GM18519 (cell line): ENCODE measurements at regions not wholly inside any gene's neighbourhood (a gene's known extent, or its start where the extent isn't known, plus 50 kb on each side); places are given as distances from the start of the nearest gene placed in this dataset.

Experiments used
- ATAC-seq: cut with Tn5 transposase; IDR thresholded peaks from one replicate; pipeline ENCODE4 v1.9.1; 2021; ENCODE audit warnings: mild to moderate bottlenecking, moderate library complexity; ENCODE audit not compliant: unreplicated experiment, low FRiP score

- no peak for ATAC-seq
Observed at GRCh38 chr21:25385341-25385740, 221.9 kb downstream of the MRPL39 start.

DNA sequence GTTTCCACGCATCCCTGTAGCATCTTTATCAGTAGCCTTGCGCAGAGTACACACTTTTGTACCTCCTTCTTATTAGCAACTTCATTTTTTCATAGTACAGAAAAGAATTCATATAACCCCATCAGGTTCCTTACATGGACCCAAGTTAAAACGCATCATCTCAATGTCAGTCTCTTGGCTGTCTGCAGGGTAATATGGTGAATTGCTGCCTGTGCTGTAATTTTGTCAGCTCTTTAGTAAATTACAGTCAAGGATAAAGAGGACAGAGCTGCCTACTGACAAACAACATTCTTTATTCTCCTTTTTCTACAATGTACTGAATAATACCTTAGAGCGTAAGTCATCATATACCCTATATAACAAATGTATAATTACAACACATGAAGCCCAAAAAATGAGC, 222.5 kb downstream of the MRPL39 start:
- ATAC-seq: no peak

GRCh38 chr21:25383545-25383944, 223.7 kb downstream of the MRPL39 start:
- no peak for ATAC-seq

GRCh38 chr21:25381936-25382452, 225.3 kb downstream of the MRPL39 start:
- ATAC-seq: no peak

GRCh38 chr21:25375675-25376074, 231.6 kb downstream of the MRPL39 start:
- no peak for ATAC-seq

DNA sequence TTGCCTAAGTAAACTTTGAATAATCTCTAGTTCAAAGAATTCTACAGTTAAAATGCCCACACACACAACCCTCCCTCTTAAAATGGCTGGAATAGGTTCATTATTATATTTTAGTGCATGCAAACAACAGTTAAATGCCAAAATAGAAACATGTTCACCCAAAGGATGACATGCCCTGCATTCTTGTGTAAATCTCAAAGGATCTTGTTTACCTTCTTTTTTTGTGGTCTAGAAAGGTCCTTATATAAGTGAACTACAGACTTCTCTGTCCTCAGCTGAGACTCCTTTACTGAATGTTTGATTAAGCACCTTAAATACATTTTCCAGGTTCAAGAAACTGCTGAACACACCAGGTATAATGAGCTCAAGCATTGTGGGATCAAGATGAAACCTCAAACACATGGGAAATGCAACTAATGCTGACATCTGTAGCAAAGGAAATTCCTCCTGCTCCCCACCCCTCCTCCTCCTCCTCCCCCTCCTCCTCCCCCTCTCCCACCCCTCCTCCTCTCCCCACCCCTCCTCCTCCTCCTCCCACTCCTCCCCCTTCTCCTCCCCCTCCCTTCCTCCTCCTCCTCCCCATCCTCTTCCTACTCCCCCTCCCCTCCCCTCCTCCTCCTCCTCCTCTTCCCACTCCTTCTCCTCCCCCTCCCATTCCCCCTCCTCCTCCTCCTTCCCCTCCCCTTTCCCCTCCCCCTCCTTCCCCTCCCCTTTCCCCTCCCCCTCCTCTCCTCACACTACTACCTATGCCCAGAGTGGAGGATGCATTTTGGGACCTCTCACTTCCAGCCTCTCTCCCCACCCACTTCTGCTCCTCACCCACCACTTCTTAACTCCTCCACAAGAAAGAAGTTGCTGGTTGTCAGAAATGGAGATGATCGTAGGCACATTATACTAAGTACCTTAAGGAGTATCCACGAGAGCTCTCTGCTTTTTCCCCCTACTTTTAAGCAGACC, 233.9 kb downstream of the MRPL39 start:
- no peak for ATAC-seq

GRCh38 chr21:25371841-25372425, 235.3 kb downstream of the MRPL39 start:
- ATAC-seq: no peak

DNA sequence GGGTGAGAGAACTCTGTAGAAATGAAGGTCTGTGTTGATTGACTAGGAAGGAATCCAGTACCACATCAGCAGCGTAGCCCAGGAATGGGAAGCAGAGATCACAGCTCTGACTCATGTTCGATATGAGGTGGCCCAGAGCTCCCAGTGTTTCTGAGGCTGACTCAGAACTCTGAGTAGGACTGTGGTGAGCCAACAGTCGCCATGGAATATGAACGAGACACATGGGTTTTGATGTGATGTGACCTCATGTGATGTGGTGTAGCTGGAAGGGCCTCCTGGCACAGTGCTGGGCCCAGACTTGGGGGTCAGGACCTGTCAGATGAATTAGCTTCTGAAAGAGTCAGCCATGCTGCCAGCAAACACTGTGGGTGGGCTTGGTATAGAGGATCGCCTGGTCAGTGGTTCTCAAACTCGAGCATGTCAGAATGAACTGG, 237.0 kb downstream of the MRPL39 start:
- ATAC-seq: no peak

DNA sequence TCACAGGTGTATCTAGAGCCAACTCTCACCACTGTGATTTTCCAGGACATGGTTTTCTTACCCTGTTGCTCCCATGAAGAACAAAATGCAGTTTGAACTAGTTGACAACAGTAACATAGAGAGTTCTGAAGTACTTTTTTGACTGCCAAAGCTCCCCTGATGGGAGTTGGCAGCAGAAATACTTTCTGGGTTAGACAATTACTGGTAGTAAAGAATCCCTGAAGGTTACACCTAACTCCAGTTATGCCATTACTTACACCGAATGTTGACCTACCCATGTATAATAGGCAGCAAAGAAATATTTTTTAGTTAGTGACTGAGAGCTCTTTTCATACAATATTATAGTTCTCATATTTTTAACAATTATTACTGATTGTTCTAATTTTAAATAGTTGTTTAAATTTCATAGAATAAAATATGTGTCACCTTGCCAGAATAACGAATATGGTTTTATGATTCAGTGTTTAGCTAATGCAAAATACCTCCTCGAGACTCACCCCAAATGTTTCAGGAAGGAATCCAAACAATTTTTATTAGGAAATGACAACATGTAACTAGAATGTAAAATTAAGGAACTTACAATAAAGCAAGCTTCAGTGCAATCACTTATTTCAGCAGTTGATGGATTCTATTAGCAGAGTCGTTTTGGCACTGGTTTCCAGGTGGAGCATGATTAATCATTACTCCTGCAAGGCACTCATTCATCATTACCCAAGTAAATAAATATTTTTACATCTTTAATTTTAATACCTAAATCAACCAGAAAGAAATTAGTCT, 237.6 kb downstream of the MRPL39 start:
- ATAC-seq: no peak

- no peak for ATAC-seq
Observed at GRCh38 chr21:25368531-25368930, 238.8 kb downstream of the MRPL39 start.

DNA sequence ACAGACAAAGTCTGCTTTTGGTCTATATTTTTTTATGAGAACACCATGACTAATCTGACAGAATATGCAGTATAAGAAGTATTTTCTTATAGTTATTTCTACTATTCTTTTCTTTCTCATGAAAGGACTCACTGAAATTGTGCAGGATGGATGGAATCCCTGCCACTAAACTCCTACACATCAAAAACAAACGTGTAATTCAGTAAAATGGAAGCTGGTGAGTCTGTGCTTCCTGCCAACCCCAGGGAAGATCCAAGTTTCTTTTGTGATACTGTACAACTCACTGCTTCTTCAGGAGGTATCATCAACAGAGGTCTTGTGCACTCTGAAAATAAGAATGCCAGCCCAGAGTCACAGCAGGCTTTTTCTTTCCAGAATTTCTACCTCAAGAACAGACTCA, 241.2 kb downstream of the MRPL39 start:
- ATAC-seq: no peak

DNA sequence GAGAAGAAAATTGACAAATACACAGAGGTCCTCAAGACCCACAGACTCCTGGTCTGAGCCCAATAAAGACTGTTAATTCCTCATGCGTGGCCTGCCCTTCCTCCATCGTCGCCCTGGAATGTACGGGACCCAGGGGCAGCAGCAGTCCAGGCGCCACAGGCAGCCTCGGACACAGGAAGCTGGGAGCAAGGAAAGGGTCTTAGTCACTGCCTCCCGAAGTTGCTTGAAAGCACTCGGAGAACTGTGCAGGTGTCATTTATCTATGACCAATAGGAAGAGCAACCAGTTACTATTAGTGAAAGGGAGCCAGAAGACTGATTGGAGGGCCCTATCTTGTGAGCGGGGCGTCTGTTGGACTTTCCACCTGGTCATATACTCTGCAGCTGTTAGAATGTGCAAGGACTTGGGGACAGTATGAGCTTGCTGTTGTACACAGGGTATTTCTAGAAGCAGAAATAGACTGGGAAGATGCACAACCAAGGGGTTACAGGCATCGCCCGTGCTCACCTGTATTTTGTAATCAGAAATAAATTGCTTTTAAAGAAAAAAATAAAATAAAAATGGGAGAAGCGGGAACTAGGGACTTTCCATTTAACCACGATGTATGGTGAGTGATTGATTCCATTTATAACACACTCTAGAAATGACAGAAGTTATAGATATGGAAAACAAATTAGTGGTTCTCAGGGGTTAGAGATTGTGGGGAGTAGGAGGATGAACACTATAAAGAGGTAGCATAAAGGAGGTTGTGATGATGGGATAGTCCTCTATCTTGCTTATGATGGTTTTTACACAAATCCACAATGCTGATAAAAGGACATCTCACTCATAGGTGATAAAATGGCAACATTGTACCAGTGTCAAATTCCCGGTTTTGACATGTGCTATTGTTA, 244.7 kb downstream of the MRPL39 start:
- ATAC-seq: no peak

DNA sequence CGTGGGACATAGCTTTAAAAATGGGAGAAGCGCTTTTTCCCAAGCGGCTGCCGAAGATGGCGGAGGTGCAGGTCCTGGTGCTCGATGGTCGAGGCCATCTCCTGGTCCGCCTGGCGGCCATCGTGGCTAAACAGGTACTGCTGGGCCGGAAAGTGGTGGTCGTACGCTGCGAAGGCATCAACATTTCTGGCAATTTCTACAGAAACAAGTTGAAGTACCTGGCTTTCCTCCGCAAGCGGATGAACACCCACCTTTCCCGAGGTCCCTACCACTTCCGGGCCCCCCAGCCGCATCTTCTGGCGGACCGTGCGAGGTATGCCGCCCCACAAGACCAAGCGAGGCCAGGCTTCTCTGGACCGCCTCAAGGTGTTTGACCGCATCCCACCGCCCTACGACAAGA, 245.5 kb downstream of the MRPL39 start:
- no peak for ATAC-seq

DNA sequence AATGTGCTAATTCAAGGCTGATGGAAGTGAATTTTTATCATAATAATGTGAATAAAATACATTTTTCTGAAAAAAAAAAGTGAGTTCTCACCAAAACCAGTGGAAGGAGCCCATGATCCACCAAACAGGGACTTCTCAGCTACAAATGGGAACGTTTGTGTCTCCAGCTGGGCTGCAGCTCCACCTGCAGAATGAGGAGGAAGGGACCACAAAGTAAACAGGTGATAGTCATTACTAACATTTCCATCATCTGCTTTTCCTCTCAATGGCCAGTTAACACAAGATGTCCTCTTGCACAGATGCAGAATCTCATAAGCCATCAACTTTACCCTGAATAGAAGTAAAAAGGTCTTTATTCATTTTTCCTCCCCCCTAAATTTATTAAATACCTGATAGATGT, 246.2 kb downstream of the MRPL39 start:
- no peak for ATAC-seq

DNA sequence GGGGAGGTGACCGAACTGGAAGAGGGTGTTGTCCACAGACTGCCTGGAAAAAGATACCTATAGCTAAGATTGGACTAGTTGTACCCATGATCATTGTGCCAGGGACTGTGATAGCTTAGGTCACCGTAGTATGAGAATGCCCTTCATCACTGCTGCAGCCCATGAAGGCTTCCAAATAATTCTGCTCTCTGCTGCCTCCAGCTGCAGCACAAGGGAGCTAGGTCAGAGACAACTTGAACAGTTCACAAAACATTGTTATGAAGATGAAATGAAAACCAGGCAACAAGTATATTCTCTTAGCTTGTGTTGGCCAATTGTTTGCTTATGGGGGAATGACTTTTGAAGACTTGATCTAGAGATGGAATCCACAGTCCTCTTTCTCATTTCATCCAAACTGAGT, 246.7 kb downstream of the MRPL39 start:
- no peak for ATAC-seq

DNA sequence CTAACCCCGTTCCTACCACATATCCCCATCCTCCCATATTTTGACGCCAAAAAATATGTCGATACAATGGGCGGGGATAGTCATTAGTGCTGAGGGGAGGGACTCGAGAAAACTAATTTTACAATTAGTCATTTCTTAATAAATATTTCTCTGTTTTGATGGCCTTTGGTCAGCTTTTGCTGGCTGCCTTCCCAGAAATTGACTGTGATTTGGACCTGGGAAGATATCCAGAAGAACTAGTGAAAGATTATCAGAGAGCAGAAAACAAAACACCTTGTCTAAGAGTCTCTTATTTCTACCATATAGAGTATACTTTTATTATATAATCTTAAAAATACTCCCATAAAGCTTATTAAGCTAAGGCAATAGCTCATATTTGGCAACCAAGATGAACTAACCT, 247.6 kb downstream of the MRPL39 start:
- ATAC-seq: no peak

DNA sequence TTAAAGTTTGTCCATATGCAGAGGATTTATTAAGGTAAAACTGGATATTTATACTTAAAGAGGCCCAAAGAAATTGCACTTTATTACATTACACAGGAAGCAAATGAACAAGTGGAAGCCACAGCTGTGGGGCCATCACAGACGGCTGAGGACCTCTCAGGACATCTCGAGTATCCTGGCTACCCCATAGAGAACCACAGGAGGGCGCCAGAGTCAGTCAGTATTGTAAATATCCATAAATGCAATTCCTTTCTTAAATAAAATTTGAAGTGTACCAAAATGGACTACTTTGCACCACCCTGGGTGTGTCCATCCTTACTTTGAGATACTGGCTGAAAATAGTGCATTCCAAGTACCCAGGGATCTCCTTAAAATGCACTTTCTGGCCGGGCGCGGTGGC, 257.2 kb downstream of the MRPL39 start:
- ATAC-seq: no peak

- ATAC-seq: no peak
Observed at GRCh38 chr21:25343774-25344545, 263.3 kb downstream of the MRPL39 start.

GRCh38 chr21:25342816-25343215, 264.5 kb downstream of the MRPL39 start:
- ATAC-seq: no peak
